ENCODE measurements at regions not wholly inside any gene's neighbourhood (a gene's known extent, or its start where the extent isn't known, plus 50 kb on each side); places are given as distances from the start of the nearest gene placed in this dataset.

- no peak for TF ChIP-seq CTCF (IDR thresholded peaks at IDR 0.05; ENCODE audit: extremely low read depth, low read depth, low read length)
Observed at GRCh38 chr7:131112431-131112830, 215.2 kb upstream of the MKLN1 start.

DNA sequence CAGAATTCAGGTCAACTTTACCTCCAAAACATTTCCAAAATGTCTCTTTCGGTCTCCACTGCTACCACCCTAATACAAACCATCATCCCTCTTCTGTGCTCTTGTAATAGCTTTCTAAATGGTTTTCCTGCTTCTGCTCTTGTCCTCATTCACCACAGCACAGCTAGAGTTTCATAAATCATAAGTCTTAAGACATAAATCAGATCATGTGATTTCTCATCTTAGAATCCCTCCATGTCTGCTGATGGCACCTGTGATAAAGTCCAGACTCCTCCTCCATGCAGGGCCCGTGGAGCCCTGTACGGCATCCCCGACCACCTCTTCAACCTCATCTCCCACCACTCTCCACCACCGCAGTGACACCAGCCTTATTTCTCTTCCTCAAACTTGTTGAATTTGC, 212.3 kb upstream of the MKLN1 start:
- no peaks in the 10 kb centered on the region for H3K36me3 ChIP-seq (ENCODE audit: insufficient read depth, low read length)
- H3K4me1 ChIP-seq (ENCODE audit: insufficient read depth, low read length), result peaks cover 13% of the 10 kb centered on the region
- H3K9me3 ChIP-seq (ENCODE audit: low read depth, low read length), result no peaks in the 10 kb centered on the region
- H3K27ac ChIP-seq (ENCODE audit: low read depth, low read length), result no peak overlapping the region
- H2AFZ ChIP-seq (ENCODE audit: low read length), result no peak overlapping the region
- no peak for TF ChIP-seq CTCF (IDR thresholded peaks at IDR 0.05; ENCODE audit: extremely low read depth, low read depth, low read length)
- no peaks in the 10 kb centered on the region for H3K27me3 ChIP-seq (ENCODE audit: insufficient read depth, low read length)
- H3K4me3 ChIP-seq (ENCODE audit: insufficient read depth, low read length), result no peak overlapping the region
- no peak for DNase-seq (ENCODE audit: insufficient read length, low spot score, missing footprints)
- H3K79me2 ChIP-seq (ENCODE audit: insufficient read depth, low read length), result peaks cover 15% of the 10 kb centered on the region
- H4K20me1 ChIP-seq (ENCODE audit: insufficient read depth, low read length), result no peaks in the 10 kb centered on the region
- H3K4me2 ChIP-seq (ENCODE audit: insufficient read depth, low read length), result no peak overlapping the region

More at GRCh38 chr7:131112431-131112830, 215.2 kb upstream of the MKLN1 start:
- Histone ChIP-seq H3K4me1 (ENCODE audit: insufficient read depth, low read length) (peaks cover 30% of the 10 kb centered on the region), H3K27me3 (ENCODE audit: insufficient read depth, low read length) (no peaks in the 10 kb centered on the region), H3K36me3 (ENCODE audit: insufficient read depth, low read length) (no peaks in the 10 kb centered on the region), H3K4me2 (ENCODE audit: insufficient read depth, low read length) (no peak overlapping the region), H3K27ac (ENCODE audit: low read depth, low read length) (peak overlapping the region; percentile 97), H3K4me3 (ENCODE audit: insufficient read depth, low read length) (no peak overlapping the region), H2AFZ (ENCODE audit: low read length) (no peak overlapping the region), H4K20me1 (ENCODE audit: insufficient read depth, low read length) (no peaks in the 10 kb centered on the region), H3K79me2 (ENCODE audit: insufficient read depth, low read length) (peaks cover 44% of the 10 kb centered on the region), H3K9me3 (ENCODE audit: low read depth, low read length) (no peaks in the 10 kb centered on the region)
- no peak for DNase-seq (ENCODE audit: insufficient read length, low spot score, missing footprints)

DNA sequence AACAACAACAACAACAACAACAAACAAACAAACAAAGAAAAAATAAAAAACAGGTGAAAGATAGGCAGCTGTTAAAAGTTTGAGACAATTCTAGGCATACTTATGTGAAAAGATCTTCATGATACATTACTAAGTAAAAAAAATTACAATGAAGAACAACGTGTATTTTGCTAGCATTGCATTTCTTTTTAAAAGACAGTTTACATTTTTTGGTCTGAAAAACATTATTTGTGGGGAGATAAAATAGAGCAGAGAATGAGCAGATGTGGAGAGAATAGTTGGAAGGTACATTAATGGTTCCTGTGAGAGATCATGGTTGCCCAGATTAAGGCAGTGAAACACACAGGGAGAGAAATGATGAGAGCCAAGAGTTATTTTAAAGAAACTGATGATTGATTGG, 210.2 kb upstream of the MKLN1 start:
- no peaks in the 10 kb centered on the region for H3K36me3 ChIP-seq (ENCODE audit: insufficient read depth, low read length)
- no peak overlapping the region for H3K27ac ChIP-seq (ENCODE audit: low read depth, low read length)
- no peaks in the 10 kb centered on the region for H3K4me1 ChIP-seq (ENCODE audit: insufficient read depth, low read length)
- H3K4me3 ChIP-seq (ENCODE audit: insufficient read depth, low read length), result no peak overlapping the region
- no peaks in the 10 kb centered on the region for H3K9me3 ChIP-seq (ENCODE audit: low read depth, low read length)
- no peaks in the 10 kb centered on the region for H3K27me3 ChIP-seq (ENCODE audit: insufficient read depth, low read length)
- no peaks in the 10 kb centered on the region for H4K20me1 ChIP-seq (ENCODE audit: insufficient read depth, low read length)
- TF ChIP-seq CTCF (IDR thresholded peaks at IDR 0.05; ENCODE audit: extremely low read depth, low read depth, low read length), result no peak
- DNase-seq (ENCODE audit: insufficient read length, low spot score, missing footprints), result no peak
- H3K4me2 ChIP-seq (ENCODE audit: insufficient read depth, low read length), result no peak overlapping the region
- H3K79me2 ChIP-seq (ENCODE audit: insufficient read depth, low read length), result peaks cover 4% of the 10 kb centered on the region
- no peak overlapping the region for H2AFZ ChIP-seq (ENCODE audit: low read length)

- DNase-seq (ENCODE audit: insufficient read length, low spot score, missing footprints), result no peak
- H2AFZ ChIP-seq (ENCODE audit: low read length), result no peak overlapping the region
- no peak overlapping the region for H3K4me3 ChIP-seq (ENCODE audit: insufficient read depth, low read length)
- no peak overlapping the region for H3K27ac ChIP-seq (ENCODE audit: low read depth, low read length)
- no peaks in the 10 kb centered on the region for H4K20me1 ChIP-seq (ENCODE audit: insufficient read depth, low read length)
- no peak for TF ChIP-seq CTCF (IDR thresholded peaks at IDR 0.05; ENCODE audit: extremely low read depth, low read depth, low read length)
- H3K4me1 ChIP-seq (ENCODE audit: insufficient read depth, low read length), result no peaks in the 10 kb centered on the region
- no peaks in the 10 kb centered on the region for H3K27me3 ChIP-seq (ENCODE audit: insufficient read depth, low read length)
- no peaks in the 10 kb centered on the region for H3K9me3 ChIP-seq (ENCODE audit: low read depth, low read length)
- no peak overlapping the region for H3K4me2 ChIP-seq (ENCODE audit: insufficient read depth, low read length)
- H3K36me3 ChIP-seq (ENCODE audit: insufficient read depth, low read length), result no peaks in the 10 kb centered on the region
- no peaks in the 10 kb centered on the region for H3K79me2 ChIP-seq (ENCODE audit: insufficient read depth, low read length)
Observed at GRCh38 chr7:131119381-131119780, 208.3 kb upstream of the MKLN1 start.
